ENCODE measurements at regions not wholly inside any gene's neighbourhood (a gene's known extent, or its start where the extent isn't known, plus 50 kb on each side); places are given as distances from the start of the nearest gene placed in this dataset.

DNA sequence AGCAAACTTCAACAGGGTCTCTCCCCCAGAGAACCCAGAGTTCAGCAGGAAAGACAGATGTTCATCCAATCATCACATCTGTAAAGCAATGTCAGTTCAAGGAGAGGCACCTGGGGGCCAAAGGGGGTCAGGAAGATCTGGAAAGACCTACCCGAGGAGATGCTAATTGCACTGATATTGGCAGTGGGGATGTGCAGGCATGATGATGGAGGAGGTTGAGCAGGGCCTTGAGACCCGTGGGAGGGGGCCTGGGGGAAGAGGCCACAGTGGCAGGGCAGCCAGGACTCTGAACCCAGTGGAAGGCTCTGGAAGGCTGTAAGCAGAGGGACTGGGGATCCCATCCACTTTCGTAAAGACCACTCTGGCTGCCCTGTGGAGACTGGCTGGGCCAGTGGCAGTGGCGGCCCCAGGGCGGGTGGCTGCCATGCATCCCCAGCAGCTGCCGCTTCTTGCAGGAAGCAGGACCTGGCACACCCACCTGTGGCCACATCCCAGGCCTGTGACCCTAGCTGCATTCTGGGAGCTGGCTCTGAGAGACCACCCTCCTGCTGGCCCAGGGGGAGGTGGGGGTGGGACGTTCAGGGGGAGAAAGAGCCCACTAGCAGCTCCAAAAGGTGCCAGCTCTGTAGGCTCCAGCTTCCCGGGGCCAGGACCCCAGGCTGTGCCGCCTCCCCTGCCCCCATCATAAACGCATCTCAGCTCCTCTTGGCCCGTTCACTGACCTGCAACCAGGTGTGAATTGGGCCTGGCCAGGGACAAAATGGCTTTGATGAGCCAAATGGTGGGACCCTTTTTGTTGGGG, 59.9 kb upstream of the FGF3 start:
- TF ChIP-seq, protein P1, sequence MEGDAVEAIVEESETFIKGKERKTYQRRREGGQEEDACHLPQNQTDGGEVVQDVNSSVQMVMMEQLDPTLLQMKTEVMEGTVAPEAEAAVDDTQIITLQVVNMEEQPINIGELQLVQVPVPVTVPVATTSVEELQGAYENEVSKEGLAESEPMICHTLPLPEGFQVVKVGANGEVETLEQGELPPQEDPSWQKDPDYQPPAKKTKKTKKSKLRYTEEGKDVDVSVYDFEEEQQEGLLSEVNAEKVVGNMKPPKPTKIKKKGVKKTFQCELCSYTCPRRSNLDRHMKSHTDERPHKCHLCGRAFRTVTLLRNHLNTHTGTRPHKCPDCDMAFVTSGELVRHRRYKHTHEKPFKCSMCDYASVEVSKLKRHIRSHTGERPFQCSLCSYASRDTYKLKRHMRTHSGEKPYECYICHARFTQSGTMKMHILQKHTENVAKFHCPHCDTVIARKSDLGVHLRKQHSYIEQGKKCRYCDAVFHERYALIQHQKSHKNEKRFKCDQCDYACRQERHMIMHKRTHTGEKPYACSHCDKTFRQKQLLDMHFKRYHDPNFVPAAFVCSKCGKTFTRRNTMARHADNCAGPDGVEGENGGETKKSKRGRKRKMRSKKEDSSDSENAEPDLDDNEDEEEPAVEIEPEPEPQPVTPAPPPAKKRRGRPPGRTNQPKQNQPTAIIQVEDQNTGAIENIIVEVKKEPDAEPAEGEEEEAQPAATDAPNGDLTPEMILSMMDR (IDR thresholded peaks at IDR 0.05; ENCODE audit: poor library complexity), result no peak
- TF ChIP-seq EZH2 (IDR thresholded peaks at IDR 0.05; ENCODE audit: borderline replicate concordance) (no peak), EZH2phosphoT487 (IDR thresholded peaks at IDR 0.05; ENCODE audit: low read depth, severe bottlenecking, unreplicated experiment) (no peak)

Measured in hepatocyte (in vitro differentiated cells).